ENCODE measurements at regions not wholly inside any gene's neighbourhood (a gene's known extent, or its start where the extent isn't known, plus 50 kb on each side); places are given as distances from the start of the nearest gene placed in this dataset.

GRCh38 chr6:118714756-118715155 lies 63.4 kb upstream of the CEP85L start:
- Histone ChIP-seq H3K79me2 (ENCODE audit: control insufficient read depth, low read length) (no peaks in the 10 kb centered on the region), H4K20me1 (ENCODE audit: control insufficient read depth, insufficient read depth, low read depth, low read length) (no peaks in the 10 kb centered on the region), H3K9me3 (ENCODE audit: control insufficient read depth, insufficient read depth, low read length) (no peaks in the 10 kb centered on the region), H3K4me1 (ENCODE audit: control insufficient read depth, low read length) (peaks cover 26% of the 10 kb centered on the region), H3K27ac (ENCODE audit: low read depth, low read length) (no peak overlapping the region), H3K9me2 (replicated peaks; ENCODE audit: control insufficient read depth, low read length) (no peaks in the 10 kb centered on the region), H3K36me3 (ENCODE audit: control insufficient read depth, low read length) (no peaks in the 10 kb centered on the region), H3K4me3 (ENCODE audit: low read length) (no peak overlapping the region), H3K4me2 (ENCODE audit: low read length) (no peak overlapping the region), H3K27me3 (ENCODE audit: control insufficient read depth, low read length) (no peaks in the 10 kb centered on the region), H3F3A (ENCODE audit: control insufficient read depth, insufficient read depth) (no peaks in the 10 kb centered on the region)
- TF ChIP-seq EZH2phosphoT487 (IDR thresholded peaks at IDR 0.05; ENCODE audit: borderline replicate concordance, low read length) (no peak), CTCF (IDR thresholded peaks at IDR 0.05; ENCODE audit: low read depth, low read length, poor library complexity, severe bottlenecking) (no peak)

- Histone ChIP-seq H3F3A (ENCODE audit: control insufficient read depth, insufficient read depth) (no peaks in the 10 kb centered on the region), H3K27me3 (ENCODE audit: control insufficient read depth, low read length) (no peaks in the 10 kb centered on the region), H3K27ac (ENCODE audit: low read depth, low read length) (no peak overlapping the region), H3K9me3 (ENCODE audit: control insufficient read depth, insufficient read depth, low read length) (no peaks in the 10 kb centered on the region), H3K79me2 (ENCODE audit: control insufficient read depth, low read length) (peaks cover 16% of the 10 kb centered on the region), H4K20me1 (ENCODE audit: control insufficient read depth, insufficient read depth, low read depth, low read length) (no peaks in the 10 kb centered on the region), H3K36me3 (ENCODE audit: control insufficient read depth, low read length) (no peaks in the 10 kb centered on the region), H3K4me1 (ENCODE audit: control insufficient read depth, low read length) (peaks cover 18% of the 10 kb centered on the region), H3K4me3 (ENCODE audit: low read length) (no peak overlapping the region), H3K4me2 (ENCODE audit: low read length) (no peak overlapping the region), H3K9me2 (replicated peaks; ENCODE audit: control insufficient read depth, low read length) (no peaks in the 10 kb centered on the region)
- TF ChIP-seq CTCF (IDR thresholded peaks at IDR 0.05; ENCODE audit: low read depth, low read length, poor library complexity, severe bottlenecking) (no peak), EZH2phosphoT487 (IDR thresholded peaks at IDR 0.05; ENCODE audit: borderline replicate concordance, low read length) (no peak)
These were observed 61.6 kb upstream of the CEP85L start for GRCh38 chr6:118712969-118713368.

- no peaks in the 10 kb centered on the region for H4K20me1 ChIP-seq (ENCODE audit: control insufficient read depth, insufficient read depth, low read depth, low read length)
- peaks cover 4% of the 10 kb centered on the region; the same call in 1 of the 2 replicates for H3K36me3 ChIP-seq (ENCODE audit: control insufficient read depth, low read length)
- peak overlapping the region; percentile 74 for H3K27ac ChIP-seq (ENCODE audit: low read depth, low read length)
- H3K4me2 ChIP-seq (ENCODE audit: low read length): peak overlapping the region; percentile 96
- no peak for TF ChIP-seq CTCF (IDR thresholded peaks at IDR 0.05; ENCODE audit: low read depth, low read length, poor library complexity, severe bottlenecking)
- no peak for TF ChIP-seq EZH2phosphoT487 (IDR thresholded peaks at IDR 0.05; ENCODE audit: borderline replicate concordance, low read length)
- H3K9me2 ChIP-seq (replicated peaks; ENCODE audit: control insufficient read depth, low read length): no peaks in the 10 kb centered on the region
- H3K79me2 ChIP-seq (ENCODE audit: control insufficient read depth, low read length): peaks cover 26% of the 10 kb centered on the region
- peak overlapping the region; percentile 94 for H3K4me3 ChIP-seq (ENCODE audit: low read length)
- H3K4me1 ChIP-seq (ENCODE audit: control insufficient read depth, low read length): peaks cover 41% of the 10 kb centered on the region
- no peaks in the 10 kb centered on the region for H3F3A ChIP-seq (ENCODE audit: control insufficient read depth, insufficient read depth)
- no peaks in the 10 kb centered on the region for H3K27me3 ChIP-seq (ENCODE audit: control insufficient read depth, low read length)
- no peaks in the 10 kb centered on the region for H3K9me3 ChIP-seq (ENCODE audit: control insufficient read depth, insufficient read depth, low read length)
These were observed 59.2 kb upstream of the CEP85L start for GRCh38 chr6:118710616-118711015.

Data from DOHH2 (cell line).